ENCODE measurements at regions not wholly inside any gene's neighbourhood (a gene's known extent, or its start where the extent isn't known, plus 50 kb on each side); places are given as distances from the start of the nearest gene placed in this dataset.
"Not testable (repeated sequence)": the region's sequence is repeated elsewhere in the genome, so short reads cannot be mapped to it uniquely, and the experiment has no call there.

GRCh38 chr6:18039481-18039880 lies 52.0 kb upstream of the KIF13A start:
- no peak overlapping the region for H3K4me3 ChIP-seq (ENCODE audit: control extremely low read depth in 1 of 5, extremely low read depth in 1 of 5, insufficient read depth in 1 of 5, low read depth in 2 of 5, low read length in 4 of 5)
- TF ChIP-seq EZH2 (IDR thresholded peaks at IDR 0.05; ENCODE audit: borderline replicate concordance, insufficient read depth, low read depth, low read length, poor library complexity, severe bottlenecking) (no peak), CTCF (IDR thresholded peaks at IDR 0.05) (no peak)
- no peaks in the 10 kb centered on the region for H3K4me1 ChIP-seq (ENCODE audit: control insufficient read depth in 2 of 2, insufficient read depth in 2 of 2, low read length in 2 of 2)
- H3K36me3 ChIP-seq (replicated peaks in 1 of 2; ENCODE audit: control extremely low read depth in 1 of 2, control insufficient read depth in 1 of 2, extremely low read depth in 1 of 2, insufficient read depth in 2 of 2, low read length in 1 of 2) = no peaks in the 10 kb centered on the region
- H3K4me1 Mint-ChIP-seq = no peaks in the 10 kb centered on the region
- H3K9me3 ChIP-seq (ENCODE audit: control extremely low read depth in 1 of 3, control insufficient read depth in 2 of 3, insufficient read depth in 1 of 3, low read length in 2 of 3) = no peaks in the 10 kb centered on the region
- peaks cover 15% of the 10 kb centered on the region for H3K27me3 Mint-ChIP-seq
- no peak overlapping the region for H3K4me3 Mint-ChIP-seq
- H3K27ac ChIP-seq (ENCODE audit: low read length in 2 of 2) = no peak overlapping the region
- no peak for ATAC-seq (ENCODE audit: low read depth)
- ChIA-PET POLR2A (no interaction called here), CTCF (no interaction called here)
- H3K4me2 ChIP-seq (replicated peaks; ENCODE audit: low read depth, low read length, poor library complexity, severe bottlenecking) = no peak overlapping the region
- H2AFZ ChIP-seq (ENCODE audit: insufficient read depth, low read depth, low read length, poor library complexity, severe bottlenecking) = no peak overlapping the region
- no peaks in the 10 kb centered on the region for H3K79me2 ChIP-seq (ENCODE audit: control insufficient read depth, insufficient read depth, low read length)
- WGBS (ENCODE audit: insufficient coverage) = no CpG with 5 or more reads among the region's 3 CpGs
- H3K27me3 ChIP-seq (replicated peaks in 1 of 4; ENCODE audit: control extremely low read depth in 1 of 4, control insufficient read depth in 3 of 4, insufficient read depth in 4 of 4, low read length in 3 of 4) = no peaks in the 10 kb centered on the region
- intact Hi-C loops (cut with micrococcal nuclease) = no loop called here
- no peak overlapping the region for H3K27ac Mint-ChIP-seq
- no peak overlapping the region for H3K9ac ChIP-seq (ENCODE audit: low read length)
- H3K9me3 Mint-ChIP-seq (ENCODE audit: insufficient read depth) = no peaks in the 10 kb centered on the region
- no peak for DNase-seq
- H4K20me1 ChIP-seq (ENCODE audit: control insufficient read depth, insufficient read depth, low read length, poor library complexity, severe bottlenecking) = no peaks in the 10 kb centered on the region

GRCh38 chr6:18038235-18038634 lies 50.8 kb upstream of the KIF13A start:
- H3K9ac ChIP-seq (ENCODE audit: low read length); H2AFZ ChIP-seq (ENCODE audit: insufficient read depth, low read depth, low read length, poor library complexity, severe bottlenecking); H4K20me1 ChIP-seq (ENCODE audit: control insufficient read depth, insufficient read depth, low read length, poor library complexity, severe bottlenecking); H3K27ac ChIP-seq (ENCODE audit: low read length in 2 of 2); H3K4me2 ChIP-seq (replicated peaks; ENCODE audit: low read depth, low read length, poor library complexity, severe bottlenecking); CTCF ChIA-PET; POLR2A ChIA-PET; H3K79me2 ChIP-seq (ENCODE audit: control insufficient read depth, insufficient read depth, low read length); H3K9me3 Mint-ChIP-seq (ENCODE audit: insufficient read depth); H3K9me3 ChIP-seq (ENCODE audit: control extremely low read depth in 1 of 3, control insufficient read depth in 2 of 3, insufficient read depth in 1 of 3, low read length in 2 of 3); H3K4me1 Mint-ChIP-seq; H3K36me3 ChIP-seq (replicated peaks in 1 of 2; ENCODE audit: control extremely low read depth in 1 of 2, control insufficient read depth in 1 of 2, extremely low read depth in 1 of 2, insufficient read depth in 2 of 2, low read length in 1 of 2); ATAC-seq (ENCODE audit: low read depth); H3K4me1 ChIP-seq (ENCODE audit: control insufficient read depth in 2 of 2, insufficient read depth in 2 of 2, low read length in 2 of 2); H3K27me3 ChIP-seq (replicated peaks in 1 of 4; ENCODE audit: control extremely low read depth in 1 of 4, control insufficient read depth in 3 of 4, insufficient read depth in 4 of 4, low read length in 3 of 4); DNase-seq; intact Hi-C loops (cut with micrococcal nuclease); H3K4me3 ChIP-seq (ENCODE audit: control extremely low read depth in 1 of 5, extremely low read depth in 1 of 5, insufficient read depth in 1 of 5, low read depth in 2 of 5, low read length in 4 of 5); H3K27ac Mint-ChIP-seq; H3K4me3 Mint-ChIP-seq: not testable (repeated sequence)
- WGBS (ENCODE audit: insufficient coverage) = no CpG with 5 or more reads among the region's 1 CpG
- H3K27me3 Mint-ChIP-seq = peaks cover 17% of the 10 kb centered on the region
